HG03432 (cell line): ENCODE measurements at regions not wholly inside any gene's neighbourhood (a gene's known extent, or its start where the extent isn't known, plus 50 kb on each side); places are given as distances from the start of the nearest gene placed in this dataset.

ENCODE experiments used
- ATAC-seq: cut with Tn5 transposase; IDR thresholded peaks from one replicate; pipeline ENCODE4 v1.9.1; 2021; ENCODE audit warnings: mild to moderate bottlenecking, moderate library complexity; ENCODE audit not compliant: unreplicated experiment

- no peak for ATAC-seq
Measured at GRCh38 chr6:170137176-170137891, 153.5 kb downstream of the DLL1 start.

- no peak for ATAC-seq
Measured at GRCh38 chr6:170136541-170137175, 154.2 kb downstream of the DLL1 start.

DNA sequence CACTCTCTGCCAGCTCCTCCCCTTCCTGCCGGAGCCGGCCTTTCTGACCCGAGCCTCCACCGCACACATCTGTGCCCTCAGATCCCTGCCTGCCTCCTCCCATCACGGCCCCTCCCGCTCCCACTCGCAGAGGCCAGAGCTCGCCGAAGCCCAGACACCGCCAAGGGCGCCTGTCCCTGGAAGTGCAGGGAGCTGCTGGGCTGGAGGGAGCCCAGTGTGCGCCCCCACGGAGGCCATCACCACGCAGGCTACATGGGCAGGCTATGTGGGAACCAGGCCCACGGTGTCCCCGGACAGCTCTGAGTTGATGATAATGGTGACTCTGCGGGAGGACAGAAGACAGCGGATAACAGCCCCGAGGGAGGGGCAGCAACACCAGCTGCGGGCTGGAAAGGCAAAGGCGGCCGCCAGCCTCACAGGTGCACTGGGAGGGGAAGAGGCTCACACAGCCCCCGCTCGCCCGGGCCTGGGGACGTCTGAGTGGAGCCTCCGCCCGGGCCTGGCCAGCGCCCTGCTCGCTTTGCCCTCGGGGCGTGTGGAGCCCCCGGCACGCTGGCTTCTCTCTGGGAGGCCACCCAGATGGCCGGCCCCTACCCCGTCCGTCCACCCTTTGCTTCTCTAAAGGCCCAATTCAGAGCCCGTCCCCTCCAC lies 154.9 kb downstream of the DLL1 start:
- ATAC-seq = no peak

- no peak for ATAC-seq
Measured at GRCh38 chr6:170135461-170135820, 155.4 kb downstream of the DLL1 start.

DNA sequence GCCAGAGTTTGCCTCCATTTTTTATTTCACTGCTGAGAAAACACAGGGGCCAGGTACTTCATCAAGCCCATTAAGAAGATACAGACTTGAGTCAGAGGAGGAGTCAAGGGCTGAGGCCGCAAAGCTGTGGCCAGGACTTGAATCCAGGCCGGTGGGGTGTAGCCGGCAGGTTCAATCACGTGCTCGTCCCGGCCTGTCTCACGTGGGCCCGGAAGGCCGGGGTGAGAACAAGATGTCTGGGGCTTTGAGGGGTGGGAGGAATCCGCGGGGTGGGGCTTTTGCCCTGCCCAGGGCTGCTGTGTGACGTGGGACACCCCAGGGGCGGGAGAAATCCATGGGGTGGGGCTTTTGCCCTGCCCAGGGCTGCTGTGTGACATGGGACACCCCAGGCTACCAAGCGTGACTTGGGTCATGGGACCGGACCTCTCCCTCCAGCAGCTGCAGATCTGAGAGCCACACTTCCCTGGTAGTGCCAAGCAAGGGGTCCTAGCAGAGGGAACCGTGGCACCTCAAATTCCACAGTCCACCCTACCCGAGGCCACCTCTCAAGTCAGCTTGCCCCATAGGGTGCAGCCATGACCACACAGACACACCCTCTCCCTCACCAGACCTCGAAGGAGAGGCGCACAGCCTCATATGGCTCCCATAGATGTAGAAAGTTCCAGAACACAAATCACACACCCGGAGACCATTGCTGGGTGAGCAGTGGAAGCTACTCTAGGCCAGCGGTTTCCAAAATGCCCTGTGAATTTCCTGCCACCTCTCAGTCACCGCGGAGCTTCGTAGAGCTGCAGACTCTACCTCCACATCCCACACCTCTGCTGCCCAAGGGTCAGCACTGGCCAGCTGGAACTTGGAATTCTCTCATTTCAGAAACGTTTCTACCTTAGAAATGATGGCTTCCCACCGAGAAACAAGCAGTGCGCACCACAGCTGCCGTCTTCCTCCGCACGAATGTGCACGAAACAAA lies 156.1 kb downstream of the DLL1 start:
- no peak for ATAC-seq

DNA sequence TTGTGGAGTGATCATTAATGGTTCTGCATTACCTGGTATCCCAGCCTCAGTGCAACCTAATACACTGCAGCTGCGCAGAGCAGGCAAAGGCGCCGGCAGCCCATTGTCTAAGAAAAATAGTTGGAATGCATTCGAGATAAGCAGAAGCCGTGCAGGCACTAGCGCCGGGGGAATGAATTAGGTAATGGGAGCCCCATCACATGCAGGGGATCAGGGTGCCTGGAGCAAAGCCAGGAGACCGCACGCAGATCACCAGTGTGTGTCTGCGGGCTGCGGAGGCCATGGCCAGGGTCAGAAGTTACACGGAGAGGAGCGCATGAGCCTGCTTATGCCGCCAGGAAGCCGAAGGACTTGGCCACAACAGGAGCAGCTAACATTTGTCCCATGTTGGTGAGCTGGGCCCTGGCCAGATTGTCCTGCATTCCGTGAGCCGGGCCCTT lies 156.8 kb downstream of the DLL1 start:
- ATAC-seq = no peak

DNA sequence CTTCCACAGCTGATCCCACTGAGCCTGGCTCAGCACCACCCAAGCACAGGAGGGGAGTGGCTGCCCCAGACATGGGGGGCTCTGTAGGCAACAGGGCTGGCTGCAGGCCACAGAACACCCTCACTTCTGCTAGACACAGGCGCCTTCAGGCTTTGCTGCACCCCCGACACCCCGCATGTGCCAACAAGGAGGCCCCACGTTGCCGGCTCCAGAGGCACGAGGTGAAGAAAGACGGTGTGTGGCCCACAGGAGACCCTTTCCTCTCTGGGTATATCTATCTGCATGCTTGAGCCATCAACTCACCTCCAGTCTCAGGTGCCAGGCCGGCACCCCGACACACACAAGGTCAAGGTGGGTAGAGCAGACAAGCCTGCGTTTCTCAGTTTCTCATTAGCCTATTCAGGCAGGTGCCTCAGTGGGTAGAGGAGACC lies 158.3 kb downstream of the DLL1 start:
- no peak for ATAC-seq

- no peak for ATAC-seq
Measured at GRCh38 chr6:170132011-170132521, 158.8 kb downstream of the DLL1 start.

DNA sequence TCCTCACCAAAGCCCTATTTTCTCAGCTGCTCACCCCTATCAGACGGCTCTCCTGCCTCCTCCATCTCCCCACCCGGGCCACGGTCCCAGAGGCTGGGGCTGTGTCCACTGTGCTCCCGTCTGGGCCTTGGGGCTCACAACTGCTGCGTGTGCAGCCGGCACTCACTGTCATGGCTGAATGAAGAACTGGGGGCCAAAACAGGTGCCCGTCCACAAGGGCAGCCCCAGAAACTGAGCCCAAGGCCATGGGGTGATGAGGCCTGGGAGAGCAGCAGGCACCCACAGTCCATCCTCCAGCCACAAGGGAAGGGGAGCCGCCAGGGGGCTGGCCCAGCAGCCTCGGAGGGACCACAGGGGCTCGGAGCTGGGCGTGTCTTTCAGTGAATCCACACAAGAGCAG lies 159.5 kb downstream of the DLL1 start:
- no peak for ATAC-seq

DNA sequence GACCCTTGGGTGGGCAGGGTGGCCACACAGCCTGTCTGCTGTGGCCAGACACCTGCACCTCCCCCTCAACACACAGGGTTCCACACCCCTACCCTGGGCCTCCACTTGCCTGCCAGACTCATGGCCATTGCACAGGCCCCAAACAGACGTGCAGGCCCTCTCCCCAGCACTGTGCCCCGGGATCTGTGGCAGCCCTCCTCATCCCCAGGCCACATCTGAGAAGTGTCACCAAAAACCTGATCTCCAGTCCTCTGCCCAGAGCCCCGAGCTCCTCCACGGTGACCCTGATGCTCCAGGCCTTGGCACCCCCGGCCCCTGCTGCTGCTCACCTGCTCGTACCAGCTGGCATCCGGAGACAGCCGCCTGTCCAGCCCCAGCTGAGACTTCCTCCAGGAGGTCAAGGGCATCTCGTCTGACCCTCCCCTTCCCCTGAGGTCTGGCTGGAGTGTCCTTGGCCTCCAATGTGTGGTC lies 160.1 kb downstream of the DLL1 start:
- ATAC-seq = no peak

DNA sequence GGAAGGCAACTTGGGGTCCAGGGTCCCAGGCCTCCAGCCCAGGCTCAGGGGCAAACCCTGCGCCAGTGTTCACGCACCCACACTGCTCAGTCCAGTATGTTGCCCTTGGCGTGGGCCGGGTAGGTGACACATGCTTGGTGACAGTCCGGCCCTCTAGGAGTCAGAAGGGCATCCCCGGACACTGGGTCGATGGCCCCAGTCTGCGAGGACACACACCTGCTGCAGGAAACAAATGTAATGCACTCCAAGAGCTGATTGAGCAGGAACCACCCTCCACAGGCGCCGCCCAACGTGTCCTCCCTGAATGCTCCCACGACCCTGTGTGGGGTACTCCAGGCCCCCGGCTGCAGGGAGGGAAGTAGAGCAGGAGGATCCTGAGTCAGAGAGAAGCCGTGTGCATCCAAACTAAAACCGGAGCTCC lies 160.7 kb downstream of the DLL1 start:
- no peak for ATAC-seq

GRCh38 chr6:170129691-170130171 lies 161.1 kb downstream of the DLL1 start:
- ATAC-seq = no peak

DNA sequence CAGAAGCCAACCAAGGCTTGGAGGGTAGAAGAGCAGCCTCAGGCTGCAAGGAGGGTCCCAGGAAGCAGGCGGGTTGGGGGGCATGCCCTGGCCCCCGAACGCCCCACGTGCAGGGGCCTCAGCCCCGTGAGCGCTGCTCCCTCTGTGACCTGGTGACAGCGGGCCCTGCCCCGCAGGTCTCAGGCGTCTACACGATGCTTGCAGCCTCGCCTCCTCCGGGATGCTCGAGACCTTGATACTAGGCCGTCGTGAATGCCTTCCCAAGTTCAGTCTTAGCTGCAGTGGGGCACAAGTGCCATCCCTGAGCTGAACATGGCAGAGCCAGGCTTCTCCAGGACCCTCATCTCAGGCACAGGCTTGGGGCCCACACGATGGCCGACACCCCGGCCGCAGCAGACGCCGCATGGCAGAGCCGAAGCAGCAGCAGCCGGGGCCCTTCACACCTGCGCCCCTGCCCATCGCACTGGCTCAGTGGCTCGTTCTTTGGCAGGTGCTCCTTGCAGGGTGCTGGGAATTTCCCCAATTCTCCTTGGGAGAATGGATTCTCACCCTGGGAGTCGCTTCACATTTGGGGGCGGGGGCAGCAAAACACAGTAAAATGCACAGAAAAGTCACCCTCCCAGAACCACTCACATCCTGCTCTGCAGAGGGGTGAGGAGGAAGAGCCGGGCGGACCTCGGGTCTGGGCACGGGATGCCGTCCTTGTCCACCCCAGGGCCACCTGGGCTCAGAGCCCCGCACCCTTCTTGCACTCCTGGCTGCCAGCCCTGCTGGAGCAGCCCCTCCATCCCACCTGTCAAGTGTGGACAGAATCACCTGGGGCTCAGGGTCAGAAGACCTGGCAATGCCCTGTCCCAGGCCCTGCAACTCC lies 161.8 kb downstream of the DLL1 start:
- no peak for ATAC-seq

DNA sequence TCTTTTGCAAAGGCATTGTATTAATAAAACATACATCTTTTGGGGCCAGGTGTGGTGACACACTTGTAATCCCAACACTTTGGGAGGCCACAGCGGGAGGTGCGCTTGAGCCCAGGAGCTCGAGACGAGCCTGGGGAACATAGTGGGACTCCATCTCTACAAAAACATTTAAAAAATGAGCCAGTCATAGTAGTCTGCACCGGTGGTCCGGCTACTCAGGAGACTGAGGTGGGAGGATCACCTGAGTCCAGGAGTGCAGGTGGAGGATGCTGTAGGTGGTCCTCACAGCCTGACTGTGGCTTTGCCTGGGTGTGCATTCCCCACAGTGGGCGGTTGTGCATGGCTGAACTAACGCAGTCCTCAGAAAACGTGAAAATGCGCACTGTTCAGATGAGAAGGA lies 162.5 kb downstream of the DLL1 start:
- ATAC-seq = no peak

GRCh38 chr6:170127151-170127550 lies 163.7 kb downstream of the DLL1 start:
- ATAC-seq = no peak

GRCh38 chr6:170125456-170126300 lies 165.2 kb downstream of the DLL1 start:
- ATAC-seq = no peak

DNA sequence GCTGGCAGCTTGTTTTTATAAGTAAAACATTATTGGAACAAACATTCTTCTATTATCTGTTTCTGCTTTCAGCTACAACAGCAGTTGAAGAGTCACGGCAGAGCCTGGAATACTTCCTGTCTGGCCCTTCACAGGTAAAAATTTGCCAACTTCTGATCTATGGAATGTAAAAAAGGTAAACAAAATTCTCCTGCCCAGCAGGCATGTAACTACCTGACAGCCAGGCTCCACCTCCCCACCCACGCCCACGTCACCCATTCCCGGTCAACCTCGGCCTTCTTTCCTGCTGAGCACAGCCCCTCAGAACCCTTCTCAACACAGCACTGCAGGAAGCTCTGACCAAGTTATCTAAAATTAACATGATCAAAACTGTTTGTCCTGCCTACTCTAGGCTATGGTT lies 166.0 kb downstream of the DLL1 start:
- no peak for ATAC-seq

DNA sequence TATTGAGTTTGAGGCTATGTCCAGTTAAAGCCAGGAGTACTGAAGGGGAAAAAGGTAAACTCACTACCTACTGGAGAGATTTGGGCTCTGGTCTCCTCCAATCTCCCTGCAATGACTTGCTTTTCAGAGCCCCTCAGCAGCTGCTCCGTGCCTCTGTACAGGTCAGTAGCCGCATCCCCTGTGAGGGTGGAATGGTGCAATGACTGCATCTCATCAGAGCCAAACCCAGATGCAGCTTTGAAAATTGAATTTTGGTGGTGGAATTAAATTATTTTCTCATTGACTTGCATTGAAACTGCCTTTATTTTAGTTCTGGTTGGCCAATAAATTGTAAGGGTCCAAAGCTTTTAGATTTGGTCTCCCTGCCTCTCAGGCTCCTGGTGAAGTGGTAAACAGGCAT lies 166.7 kb downstream of the DLL1 start:
- no peak for ATAC-seq

DNA sequence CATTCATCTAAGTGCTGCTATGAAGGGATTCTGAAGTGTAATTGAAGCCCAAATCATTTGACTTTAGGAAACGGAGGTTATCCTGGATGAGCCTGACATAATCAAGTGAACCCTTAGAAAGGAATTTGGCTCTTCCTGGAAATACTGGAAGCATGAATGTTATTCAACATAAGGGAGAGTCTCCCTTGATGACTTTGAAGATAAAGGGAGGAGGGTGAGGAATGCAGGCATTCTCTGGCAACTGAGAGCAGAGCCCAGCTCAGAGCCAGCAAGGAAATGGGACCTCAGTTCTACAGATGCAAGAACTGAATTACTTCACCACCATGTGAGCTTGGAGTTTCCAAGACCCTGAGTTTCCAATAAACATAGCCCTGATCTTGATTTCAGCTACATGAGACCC lies 168.2 kb downstream of the DLL1 start:
- ATAC-seq = no peak
